ENCODE measurements at regions not wholly inside any gene's neighbourhood (a gene's known extent, or its start where the extent isn't known, plus 50 kb on each side); places are given as distances from the start of the nearest gene placed in this dataset.

GRCh38 chr20:37598100-37598543, 70.4 kb upstream of the BLCAP start:
- DNase-seq = no peak

- DNase-seq = no peak
These were observed 69.3 kb upstream of the BLCAP start for GRCh38 chr20:37596890-37597536.

- no peak for DNase-seq
These were observed 68.5 kb upstream of the BLCAP start for GRCh38 chr20:37596168-37596567.

DNA sequence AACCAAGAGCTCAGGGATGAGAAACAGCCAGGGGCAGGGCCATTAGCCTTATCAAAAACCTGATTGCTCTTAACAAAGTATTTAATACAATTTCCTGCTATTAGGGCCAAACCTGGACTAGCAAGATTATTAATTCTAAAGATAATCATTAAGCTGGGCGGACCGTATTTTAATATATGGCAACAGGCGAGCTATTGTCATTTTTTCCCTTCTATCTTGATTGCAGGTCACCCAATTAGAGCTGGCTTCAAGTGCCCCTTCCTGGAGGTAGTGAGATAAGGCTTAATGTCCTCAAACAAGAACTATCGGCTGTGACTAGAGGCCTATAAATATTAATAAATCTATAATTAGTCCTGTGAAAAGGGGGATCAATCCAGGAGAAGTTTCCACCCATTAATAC, 66.0 kb upstream of the BLCAP start:
- DNase-seq = no peak

GRCh38 chr20:37590938-37591490, 63.3 kb upstream of the BLCAP start:
- DNase-seq = no peak

GRCh38 chr20:37586078-37586477, 58.4 kb upstream of the BLCAP start:
- DNase-seq = no peak

DNA sequence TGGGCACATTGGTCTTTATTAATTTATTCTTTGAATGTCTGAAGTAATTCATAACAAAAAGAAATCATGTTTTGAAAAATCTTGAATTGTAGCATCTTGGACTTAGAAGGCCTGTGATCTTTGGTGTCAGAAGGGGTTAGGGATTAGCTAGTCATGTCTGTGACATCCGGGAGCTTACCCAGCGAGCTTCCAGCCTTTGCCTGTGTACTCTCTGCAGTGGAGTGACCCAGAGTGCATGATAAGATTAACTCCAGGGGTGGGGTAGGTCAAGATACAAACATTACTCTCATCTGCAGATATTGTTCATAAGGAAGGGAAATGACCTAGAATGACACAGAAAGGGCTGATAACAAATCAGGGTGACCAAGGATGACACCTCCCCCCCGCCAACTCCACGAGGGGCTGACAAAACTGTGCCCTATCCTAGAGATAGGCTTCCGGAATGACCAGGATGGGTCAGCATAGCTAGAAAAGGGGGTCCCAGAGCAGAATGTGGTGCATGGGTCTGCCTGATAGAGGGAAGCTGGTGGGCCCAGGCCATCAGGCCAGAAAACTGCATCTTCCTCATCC, 56.6 kb upstream of the BLCAP start:
- no peak for DNase-seq

DNA sequence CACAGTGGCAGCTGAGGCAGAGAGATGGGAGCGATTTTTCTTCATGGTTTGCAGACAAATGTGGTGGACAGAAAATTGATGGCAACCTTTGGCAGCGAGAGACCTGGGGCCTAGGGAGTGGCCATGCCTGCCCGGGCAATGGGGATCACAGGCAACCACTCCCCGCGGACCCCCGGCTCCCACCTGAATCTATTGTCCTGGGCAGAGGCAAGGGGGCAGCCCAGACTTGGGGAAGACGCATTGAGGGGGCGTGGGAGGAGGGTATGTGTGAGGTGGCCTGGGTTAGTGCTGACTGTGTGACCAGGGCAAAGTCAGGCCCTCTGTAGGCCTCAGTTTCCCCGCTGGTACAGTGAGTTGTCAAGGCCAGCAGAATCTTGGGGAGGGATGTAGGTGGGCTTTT, 53.6 kb upstream of the BLCAP start:
- DNase-seq = no peak

DNA sequence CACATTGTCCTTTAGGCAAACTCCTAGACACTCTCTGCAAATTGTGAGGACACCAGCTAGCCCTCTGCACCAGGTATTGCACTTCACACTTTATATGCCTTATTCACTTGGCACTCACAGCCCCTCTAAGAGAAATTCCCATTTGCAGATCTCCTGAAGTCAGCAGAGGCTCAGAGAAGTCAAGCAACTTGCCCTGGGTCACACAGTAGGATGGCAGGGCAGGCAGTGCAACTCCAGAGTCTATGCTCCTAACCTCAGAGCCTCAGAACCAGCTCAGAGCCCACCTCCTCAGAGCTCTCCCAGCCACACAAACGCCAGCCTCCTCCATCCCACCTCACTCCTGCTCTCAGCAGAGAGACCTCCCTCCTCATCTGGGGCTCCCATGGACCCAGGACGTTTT, 52.4 kb upstream of the BLCAP start:
- no peak for DNase-seq

DNA sequence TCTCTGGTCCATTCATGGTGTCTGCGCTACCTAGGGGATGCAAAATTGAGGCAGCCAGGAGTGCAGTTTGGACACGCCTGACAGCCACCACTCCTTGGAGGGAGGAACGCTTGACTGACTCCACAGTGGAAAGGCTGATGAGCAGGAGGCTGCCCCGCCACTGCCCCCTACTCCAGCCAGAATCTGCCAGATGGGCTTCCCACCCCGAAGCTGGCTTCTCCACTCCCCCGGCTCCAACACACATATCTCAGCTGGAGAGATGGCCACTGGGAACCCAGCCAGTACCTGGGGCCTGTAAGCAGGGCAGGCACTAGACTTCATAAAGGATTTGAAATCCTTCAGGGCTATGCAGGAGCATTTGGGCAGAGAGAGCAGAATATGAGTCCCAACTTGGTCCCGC, 51.4 kb upstream of the BLCAP start:
- DNase-seq = no peak

DNA sequence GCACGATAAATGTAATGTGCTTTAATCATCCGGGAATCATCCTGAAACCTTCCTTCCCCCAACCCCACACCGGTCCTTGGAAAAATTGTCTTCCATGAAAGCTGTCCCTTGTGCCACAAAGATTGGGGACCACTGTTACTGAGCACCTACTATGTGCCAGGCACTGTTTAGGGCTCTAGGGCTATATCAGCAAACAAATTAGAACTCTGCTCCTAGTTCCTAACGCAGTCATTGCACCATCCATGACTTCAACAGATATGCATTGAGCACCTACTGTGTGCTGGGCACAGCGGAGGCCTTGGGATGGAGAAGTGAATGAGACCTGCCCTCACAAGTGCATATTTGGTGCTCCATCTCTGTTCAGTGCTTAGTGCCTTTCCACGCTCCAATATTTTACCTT, 50.3 kb upstream of the BLCAP start:
- no peak for DNase-seq

Measured in CD4-positive, alpha-beta T cell treated with Interleukin-17A for 4 hours (primary cell).